HG02870 (cell line): ENCODE measurements at regions not wholly inside any gene's neighbourhood (a gene's known extent, or its start where the extent isn't known, plus 50 kb on each side); places are given as distances from the start of the nearest gene placed in this dataset.
"Not testable (repeated sequence)": the region's sequence is repeated elsewhere in the genome, so short reads cannot be mapped to it uniquely, and the experiment has no call there.

ENCODE experiments used
- ATAC-seq: cut with Tn5 transposase; IDR thresholded peaks from one replicate; pipeline ENCODE4 v1.9.1; 2021; ENCODE audit warnings: mild to moderate bottlenecking, moderate library complexity; ENCODE audit not compliant: unreplicated experiment

GRCh38 chr12:127130506-127131124 lies 1136.4 kb upstream of the TMEM132C start:
- ATAC-seq = no peak

- ATAC-seq = no peak
Measured at GRCh38 chr12:127133675-127134335, 1133.2 kb upstream of the TMEM132C start.

- ATAC-seq = not testable (repeated sequence)
Measured at GRCh38 chr12:127140864-127141484, 1126.0 kb upstream of the TMEM132C start.

- ATAC-seq = no peak
Measured at GRCh38 chr12:127143020-127143419, 1124.0 kb upstream of the TMEM132C start.

DNA sequence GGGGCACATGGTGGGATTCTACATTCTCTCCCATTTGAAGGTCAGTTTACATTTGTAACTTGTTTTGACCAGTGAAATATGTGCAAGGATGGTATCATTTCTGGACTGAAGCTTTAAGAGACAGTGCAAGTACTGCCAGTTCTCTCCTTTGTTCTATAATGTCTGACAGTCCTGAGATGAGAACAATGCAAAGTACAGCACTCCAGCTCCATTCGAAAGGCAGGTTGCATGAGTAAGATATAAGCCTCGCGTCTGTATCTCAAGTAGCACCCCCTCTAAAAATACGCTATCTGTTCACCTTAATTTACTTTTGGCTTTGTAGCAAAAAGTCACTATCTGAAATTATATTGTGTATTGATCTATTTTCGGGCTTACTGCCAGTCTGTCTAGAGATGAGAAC lies 1122.2 kb upstream of the TMEM132C start:
- no peak for ATAC-seq

DNA sequence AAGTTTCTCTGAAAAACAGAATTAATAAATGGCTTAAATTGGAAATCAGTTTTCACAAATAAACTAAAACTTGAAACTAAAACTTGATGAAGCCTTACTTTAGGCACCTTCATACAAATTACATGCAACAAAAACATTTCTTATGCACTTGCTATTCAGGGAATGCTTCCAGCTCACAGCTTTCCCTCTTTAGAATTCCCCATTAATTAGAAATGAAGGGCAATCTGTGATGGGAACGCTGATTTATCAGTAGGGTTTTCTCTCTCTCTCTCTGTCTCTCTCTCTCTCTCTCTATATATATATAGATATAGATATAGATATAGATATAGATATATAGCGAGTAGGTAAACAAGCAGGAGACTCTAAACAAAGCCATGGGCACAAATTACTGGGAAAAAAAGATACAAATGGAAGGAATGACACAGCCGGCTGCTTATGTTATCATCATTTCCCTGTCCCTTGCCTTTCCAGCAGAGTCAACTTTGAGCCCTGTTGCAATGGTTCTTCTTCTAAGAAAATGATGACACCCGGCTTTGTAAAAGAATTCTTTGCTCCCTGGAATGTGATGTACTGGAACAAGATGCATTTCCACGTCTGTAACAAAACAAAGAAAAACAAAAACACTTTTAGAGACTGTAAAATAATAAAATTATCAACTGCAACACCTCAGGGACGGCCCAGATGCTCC lies 1121.6 kb upstream of the TMEM132C start:
- no peak for ATAC-seq

DNA sequence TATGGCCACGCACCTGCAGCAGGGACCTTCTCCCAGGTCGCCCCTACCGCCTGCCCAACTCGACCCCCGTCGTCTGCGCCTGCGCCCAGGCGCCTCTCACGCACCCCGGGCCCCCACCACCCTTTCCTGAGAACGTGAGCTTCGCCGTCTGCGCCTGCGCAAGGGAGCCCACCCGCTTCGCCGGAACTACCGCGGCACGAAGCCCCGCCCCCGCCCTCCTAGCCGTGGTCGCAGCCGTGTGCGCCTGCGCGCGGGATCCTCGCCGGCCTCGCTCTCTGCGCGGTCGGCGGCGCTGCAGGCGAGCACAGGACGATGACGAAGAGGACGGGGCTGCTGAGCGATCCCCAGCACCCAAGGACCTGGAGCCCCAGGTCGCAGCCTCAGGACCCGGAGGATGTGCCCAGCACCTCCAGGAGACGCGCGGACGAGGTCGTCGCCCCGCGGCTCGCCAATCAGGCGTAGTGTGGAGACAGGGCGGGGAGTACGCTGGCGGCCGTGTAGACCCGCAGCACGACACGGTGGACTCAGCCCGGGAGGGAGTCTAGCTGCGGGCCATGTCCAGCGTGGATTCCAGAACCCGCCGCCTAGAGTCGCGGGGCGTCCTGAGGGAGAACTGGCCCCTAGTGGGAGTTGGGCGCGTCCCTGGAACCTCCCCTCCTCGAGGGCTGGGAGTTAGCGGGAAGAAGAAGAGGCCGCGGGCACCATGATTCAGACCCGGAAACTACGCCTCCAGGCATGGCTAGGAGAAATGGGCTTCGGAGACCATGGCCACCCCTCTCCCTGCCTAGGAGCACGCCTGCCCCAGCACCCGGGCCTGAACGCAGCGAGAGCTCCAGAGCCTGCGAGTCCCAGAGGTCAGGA lies 1120.8 kb upstream of the TMEM132C start:
- no peak for ATAC-seq

DNA sequence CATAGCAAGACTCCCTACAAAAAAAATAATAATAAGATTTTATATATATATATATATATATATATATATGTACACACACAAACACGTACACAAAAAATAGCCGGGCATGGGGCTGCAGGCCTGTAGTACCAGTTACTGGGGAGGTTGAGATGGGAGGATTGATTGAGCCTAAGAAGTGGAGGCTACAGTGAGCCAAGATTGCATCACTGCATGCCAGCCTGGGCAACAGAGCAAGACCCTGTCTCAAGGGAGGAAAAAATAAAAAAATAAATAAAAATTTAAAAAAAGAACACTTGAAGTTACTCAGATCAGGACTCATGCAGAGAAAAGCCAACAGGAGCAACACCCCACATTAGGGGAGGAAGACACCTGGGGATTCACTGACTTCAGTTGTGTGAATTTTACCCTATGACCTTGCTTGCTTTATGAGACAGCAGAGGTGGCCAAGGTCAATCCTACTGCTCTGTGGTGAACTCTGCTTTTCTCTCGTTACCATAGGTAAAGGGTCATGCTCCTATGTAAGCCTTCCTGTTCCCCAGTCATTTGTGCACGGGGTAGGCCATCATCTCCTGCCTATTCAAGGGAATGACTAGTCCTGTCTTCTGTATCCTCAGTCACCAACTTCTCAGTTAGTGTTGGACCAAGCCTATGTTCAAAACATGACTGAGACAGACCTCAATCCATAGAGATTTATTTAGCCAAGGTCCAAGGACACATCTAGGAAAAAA lies 1119.8 kb upstream of the TMEM132C start:
- no peak for ATAC-seq

DNA sequence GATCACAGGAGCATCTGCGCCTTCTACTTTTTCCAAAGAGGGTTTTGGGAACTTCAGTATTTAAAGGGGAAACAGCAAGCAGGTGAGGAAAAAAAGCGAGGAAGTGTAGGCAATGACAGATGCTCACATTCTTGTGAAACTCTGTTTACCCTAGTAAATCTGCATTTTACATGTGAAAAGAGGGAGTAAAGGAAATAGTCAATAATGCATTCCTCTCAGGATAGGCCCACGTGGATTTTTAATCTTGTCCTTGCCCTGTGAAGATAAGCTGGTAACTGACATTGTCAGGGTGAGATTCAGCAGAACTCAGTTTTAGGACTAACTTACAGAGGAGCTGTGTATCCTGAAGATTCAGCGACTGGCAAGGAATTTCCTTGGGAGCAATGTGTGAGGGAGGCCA lies 1119.2 kb upstream of the TMEM132C start:
- no peak for ATAC-seq

GRCh38 chr12:127148318-127148717 lies 1118.7 kb upstream of the TMEM132C start:
- no peak for ATAC-seq

DNA sequence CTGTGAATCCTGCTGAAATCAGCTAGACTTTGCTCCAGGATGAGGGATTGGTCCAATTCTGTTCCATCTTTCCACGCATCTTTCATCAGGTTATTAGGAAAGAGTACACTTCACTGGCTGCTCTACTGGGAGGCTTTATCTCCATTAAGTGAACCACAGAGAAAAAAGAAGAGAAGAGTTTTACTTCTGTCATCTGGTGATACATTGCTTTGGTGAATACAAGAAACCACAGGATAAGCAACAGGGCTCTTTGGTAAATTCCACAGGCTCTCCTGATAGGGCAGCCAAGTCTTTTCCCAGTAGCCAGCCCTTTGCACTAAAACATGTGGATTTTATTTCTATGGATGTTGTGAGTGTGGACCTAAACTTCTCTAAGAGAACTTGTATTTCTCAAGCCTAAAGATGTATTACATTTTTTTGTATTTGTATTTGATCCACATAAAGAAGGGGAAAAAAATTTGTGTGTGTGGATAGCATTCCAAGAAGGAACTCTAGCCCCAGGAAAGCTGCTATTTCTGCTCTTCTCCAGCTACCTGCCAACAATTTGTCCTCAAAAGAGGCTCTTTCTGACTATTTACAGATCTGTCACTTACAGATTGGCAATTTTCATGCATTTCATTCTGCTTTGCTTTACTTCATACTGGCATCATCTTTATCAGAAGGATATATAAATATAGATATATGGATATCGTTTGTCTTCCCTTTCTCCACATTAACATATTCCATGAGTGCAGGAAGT lies 1117.6 kb upstream of the TMEM132C start:
- ATAC-seq = no peak

DNA sequence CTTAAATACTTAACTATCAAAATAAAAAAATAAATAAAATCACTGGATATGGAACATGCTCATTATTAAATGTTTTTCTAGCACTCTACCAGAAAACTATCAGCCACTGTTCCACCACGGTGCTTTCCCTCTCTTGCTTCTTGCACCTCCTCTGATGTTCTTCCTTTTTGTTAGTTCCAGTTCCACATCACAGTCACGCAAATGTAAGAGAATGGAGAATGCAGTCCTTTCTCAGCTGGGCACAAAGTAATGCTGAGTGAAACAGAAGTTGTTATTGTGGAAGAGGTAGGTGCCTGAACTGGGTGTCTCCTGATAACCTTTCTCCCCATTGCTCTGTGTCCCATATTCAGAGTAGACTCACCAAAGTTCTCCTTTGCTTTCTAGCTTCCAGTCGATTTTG lies 1116.9 kb upstream of the TMEM132C start:
- ATAC-seq = no peak

DNA sequence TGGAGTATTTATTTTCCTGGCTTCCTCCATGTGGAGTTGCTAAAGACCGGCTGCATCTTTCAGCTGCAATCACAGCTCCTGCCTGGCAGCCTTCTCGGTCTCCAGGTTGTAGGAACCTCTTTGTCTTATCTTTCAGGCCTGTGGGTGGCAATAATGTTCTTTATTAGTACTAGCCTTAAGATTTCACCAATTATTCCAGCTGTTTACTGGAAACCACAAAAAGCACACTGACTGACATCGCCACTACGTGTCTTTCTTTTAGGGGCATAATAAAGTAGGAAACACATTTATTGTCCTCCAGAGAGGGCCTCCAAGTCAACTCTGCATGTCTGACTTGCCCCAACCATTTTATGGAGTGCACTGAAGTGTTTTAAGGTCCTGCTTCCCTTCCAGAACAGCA lies 1116.5 kb upstream of the TMEM132C start:
- no peak for ATAC-seq

DNA sequence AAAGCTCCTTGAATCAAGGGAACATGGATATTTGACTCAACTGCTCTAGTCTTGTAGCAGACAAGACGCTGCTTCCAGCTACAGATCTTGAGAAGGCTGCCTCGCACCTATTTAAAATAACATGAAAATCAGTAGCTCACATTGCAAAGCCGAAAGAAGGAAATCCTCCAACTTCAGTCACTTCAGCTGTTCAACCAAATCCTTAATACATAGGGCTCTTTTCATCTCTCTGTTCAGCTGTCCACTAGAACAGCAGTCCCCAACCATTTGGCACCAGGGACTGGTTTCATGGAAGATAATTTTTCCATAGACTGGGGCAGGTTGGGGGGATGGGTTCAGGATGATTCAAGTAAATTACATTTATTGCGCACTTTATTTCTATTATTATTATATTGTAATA lies 1116.0 kb upstream of the TMEM132C start:
- no peak for ATAC-seq

DNA sequence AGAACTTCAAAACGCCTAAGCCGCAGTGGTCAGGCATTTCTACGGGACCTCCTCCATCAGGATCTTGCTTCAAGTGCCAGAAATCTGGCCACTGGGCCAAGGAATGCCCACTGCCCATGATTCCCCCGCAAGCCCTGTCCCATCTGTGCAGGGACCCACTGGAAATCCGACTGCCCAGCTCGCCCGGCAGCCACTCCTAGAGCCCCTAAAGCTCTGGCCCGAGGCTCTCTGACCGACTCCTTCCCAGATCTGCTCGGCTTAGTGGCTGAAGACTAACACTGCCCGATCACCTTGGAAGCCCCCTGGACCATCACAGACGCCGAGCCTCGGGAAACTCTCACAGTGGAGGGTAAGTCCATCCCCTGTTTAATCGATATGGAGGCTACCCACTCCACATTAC lies 1113.0 kb upstream of the TMEM132C start:
- no peak for ATAC-seq

GRCh38 chr12:127154830-127155229 lies 1112.1 kb upstream of the TMEM132C start:
- ATAC-seq = not testable (repeated sequence)

DNA sequence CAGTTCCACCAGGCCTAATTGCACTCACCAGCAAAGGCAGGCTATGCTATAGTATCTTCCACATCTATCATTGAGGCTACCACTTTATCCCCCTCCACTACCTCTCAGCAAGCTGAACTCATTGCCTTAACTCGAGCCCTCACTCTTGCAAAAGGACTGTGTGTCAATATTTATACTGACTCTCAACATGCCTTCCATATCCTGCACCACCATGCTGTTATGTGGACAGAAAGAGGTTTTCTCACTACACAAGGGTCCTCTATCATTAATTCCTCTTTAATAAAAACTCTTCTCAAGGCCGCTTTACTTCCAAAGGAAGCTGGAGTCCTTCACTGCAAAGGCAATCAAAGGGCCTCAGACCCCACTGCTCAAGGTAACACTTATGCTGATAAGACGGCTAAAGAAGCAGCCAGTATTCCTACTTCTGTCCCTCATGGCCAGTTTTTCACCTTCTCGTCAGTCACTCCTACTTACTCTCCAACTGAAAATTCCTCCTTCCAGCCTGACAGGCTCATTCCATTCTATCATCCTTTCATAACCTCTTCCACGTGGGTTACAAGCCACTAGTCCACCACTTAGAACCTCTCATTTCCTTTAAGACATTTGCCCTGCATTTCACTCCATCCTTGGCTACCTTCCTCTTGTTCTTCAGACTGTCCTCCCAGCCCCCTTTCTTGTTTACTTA lies 1110.9 kb upstream of the TMEM132C start:
- not testable (repeated sequence) for ATAC-seq

DNA sequence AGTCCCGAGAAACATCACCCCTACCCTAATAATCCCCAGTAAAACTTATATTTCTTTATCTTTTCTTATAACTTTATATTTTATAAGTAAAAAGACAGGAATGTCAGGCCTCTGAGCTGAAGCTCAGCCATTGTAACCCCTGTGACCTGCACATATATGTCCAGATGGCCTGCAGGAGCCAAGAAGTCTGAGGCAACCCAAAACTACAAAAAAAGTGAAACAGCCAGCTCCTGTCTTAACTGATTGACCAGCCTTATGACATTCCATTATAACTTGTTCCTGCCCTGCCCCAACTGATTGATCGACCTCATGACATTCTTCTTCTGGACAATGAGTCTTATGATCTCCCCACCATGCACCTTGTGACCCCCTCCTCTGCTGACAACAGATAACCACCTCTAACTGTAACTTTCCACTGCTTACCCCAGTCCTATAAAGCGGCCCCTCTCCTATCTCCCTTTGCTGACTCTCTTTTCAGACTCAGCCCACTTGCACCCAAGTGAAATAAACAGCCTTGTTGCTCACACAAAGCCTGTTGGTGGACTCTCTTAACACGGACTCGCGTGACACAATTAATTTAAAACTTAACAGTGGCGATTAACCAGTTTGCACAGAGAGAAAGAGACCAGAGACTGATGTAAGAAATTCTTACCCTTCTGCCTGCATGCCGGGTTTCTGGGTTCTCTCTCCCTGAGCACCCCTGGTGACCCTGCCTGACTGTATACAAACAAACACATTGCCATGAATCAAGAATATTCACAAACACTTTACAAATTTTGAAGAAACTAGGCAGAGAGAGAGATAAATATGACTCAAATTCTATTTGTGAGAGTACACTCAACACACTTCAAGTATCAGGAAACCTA lies 1109.2 kb upstream of the TMEM132C start:
- ATAC-seq = not testable (repeated sequence)
